ENCODE measurements at regions not wholly inside any gene's neighbourhood (a gene's known extent, or its start where the extent isn't known, plus 50 kb on each side); places are given as distances from the start of the nearest gene placed in this dataset.

DNA sequence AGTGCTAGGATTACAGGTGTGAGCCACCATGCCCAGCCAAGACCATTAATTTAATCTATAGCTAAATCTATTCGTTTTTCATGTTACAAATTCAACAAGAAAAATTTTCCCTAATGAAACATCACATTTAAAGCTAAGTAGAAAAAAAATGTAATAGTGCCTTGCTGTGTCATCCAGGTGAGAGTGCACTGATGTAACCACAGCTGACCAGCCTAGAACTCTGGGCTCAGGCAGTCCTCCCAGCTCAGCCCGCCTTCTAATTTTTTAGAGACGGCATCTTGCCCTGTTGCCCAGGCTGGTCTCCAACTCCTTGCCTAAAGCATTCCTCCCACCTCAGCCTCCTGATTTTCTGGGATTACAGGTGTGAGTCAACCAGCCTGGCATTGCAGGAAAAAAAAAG, 109.0 kb downstream of the PPIAL4G start:
- no peak for TF ChIP-seq POLR2A (IDR thresholded peaks at IDR 0.05)
- TF ChIP-seq, protein P1, sequence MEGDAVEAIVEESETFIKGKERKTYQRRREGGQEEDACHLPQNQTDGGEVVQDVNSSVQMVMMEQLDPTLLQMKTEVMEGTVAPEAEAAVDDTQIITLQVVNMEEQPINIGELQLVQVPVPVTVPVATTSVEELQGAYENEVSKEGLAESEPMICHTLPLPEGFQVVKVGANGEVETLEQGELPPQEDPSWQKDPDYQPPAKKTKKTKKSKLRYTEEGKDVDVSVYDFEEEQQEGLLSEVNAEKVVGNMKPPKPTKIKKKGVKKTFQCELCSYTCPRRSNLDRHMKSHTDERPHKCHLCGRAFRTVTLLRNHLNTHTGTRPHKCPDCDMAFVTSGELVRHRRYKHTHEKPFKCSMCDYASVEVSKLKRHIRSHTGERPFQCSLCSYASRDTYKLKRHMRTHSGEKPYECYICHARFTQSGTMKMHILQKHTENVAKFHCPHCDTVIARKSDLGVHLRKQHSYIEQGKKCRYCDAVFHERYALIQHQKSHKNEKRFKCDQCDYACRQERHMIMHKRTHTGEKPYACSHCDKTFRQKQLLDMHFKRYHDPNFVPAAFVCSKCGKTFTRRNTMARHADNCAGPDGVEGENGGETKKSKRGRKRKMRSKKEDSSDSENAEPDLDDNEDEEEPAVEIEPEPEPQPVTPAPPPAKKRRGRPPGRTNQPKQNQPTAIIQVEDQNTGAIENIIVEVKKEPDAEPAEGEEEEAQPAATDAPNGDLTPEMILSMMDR (IDR thresholded peaks at IDR 0.05 in 4 of 5, conservative IDR thresholded peaks at IDR 0.05 in 1 of 5) = no peak
